ENCODE measurements at regions not wholly inside any gene's neighbourhood (a gene's known extent, or its start where the extent isn't known, plus 50 kb on each side); places are given as distances from the start of the nearest gene placed in this dataset.

DNA sequence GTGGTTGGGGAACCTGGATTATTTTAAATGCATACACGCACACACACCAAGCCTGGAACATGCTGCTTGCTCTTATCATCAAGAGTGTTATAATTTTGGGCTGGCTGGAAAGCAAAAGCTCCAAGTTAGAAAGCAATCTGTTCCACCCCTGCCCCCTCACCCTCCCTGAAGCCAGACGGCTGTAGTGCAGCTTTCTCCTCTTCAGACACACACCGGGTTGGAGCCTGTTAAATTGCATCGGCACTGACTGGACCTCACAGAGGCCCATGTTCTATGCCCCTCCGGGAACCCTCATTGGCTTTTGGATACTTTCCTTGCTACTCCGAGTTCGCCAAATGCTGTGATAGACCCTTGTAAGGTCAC lies 90.6 kb upstream of the KCNJ15 start:
- no peaks in the 10 kb centered on the region for H3K9me2 ChIP-seq (ENCODE audit: low read depth, low read length)
- no peak overlapping the region for H2AFZ ChIP-seq (ENCODE audit: low read length)
- H3K36me3 ChIP-seq (ENCODE audit: insufficient read depth, low read length), result no peaks in the 10 kb centered on the region
- TF ChIP-seq, protein P1, sequence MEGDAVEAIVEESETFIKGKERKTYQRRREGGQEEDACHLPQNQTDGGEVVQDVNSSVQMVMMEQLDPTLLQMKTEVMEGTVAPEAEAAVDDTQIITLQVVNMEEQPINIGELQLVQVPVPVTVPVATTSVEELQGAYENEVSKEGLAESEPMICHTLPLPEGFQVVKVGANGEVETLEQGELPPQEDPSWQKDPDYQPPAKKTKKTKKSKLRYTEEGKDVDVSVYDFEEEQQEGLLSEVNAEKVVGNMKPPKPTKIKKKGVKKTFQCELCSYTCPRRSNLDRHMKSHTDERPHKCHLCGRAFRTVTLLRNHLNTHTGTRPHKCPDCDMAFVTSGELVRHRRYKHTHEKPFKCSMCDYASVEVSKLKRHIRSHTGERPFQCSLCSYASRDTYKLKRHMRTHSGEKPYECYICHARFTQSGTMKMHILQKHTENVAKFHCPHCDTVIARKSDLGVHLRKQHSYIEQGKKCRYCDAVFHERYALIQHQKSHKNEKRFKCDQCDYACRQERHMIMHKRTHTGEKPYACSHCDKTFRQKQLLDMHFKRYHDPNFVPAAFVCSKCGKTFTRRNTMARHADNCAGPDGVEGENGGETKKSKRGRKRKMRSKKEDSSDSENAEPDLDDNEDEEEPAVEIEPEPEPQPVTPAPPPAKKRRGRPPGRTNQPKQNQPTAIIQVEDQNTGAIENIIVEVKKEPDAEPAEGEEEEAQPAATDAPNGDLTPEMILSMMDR (IDR thresholded peaks at IDR 0.05; ENCODE audit: low read length), result no peak
- TF ChIP-seq EZH2 (IDR thresholded peaks at IDR 0.05; ENCODE audit: borderline replicate concordance, low read length), result no peak
- H3K9ac ChIP-seq (ENCODE audit: low read length), result no peak overlapping the region
- H4K20me1 ChIP-seq (ENCODE audit: insufficient read depth, low read length), result no peaks in the 10 kb centered on the region
- H3K4me1 ChIP-seq (ENCODE audit: insufficient read depth, low read length, severe bottlenecking), result no peaks in the 10 kb centered on the region
- no peak overlapping the region for H3K27ac ChIP-seq (ENCODE audit: low read depth, low read length, poor library complexity, severe bottlenecking)
- no peaks in the 10 kb centered on the region for H3F3A ChIP-seq (ENCODE audit: insufficient read depth, low read length)
- H3K27me3 ChIP-seq (ENCODE audit: insufficient read depth, low read length), result no peaks in the 10 kb centered on the region
- no peaks in the 10 kb centered on the region for H3K9me3 ChIP-seq (ENCODE audit: low read length)
- no peak overlapping the region for H3K4me3 ChIP-seq (ENCODE audit: low read depth, low read length, poor library complexity, severe bottlenecking)
- H3K79me2 ChIP-seq (ENCODE audit: insufficient read depth, low read length), result no peaks in the 10 kb centered on the region
- H3K4me2 ChIP-seq (ENCODE audit: low read length), result no peak overlapping the region

DNA sequence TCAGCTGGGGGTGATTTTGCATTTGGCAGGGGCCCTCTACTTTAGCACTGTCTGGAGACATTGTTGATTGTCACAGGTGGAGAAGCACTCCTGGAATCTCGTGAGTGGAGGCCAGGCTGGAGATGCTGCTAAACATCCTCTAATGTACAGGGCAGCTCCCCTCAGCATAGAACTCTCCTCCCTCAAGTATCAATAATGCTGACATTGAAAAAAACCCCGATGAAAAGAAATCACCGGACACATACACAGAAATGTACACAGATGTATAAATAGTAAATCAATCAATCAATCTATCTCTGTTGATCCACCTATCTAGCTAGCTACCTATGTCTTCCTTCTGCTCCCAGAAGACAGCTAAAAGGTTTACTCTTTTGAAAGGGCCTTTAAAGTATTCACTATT lies 89.4 kb upstream of the KCNJ15 start:
- Histone ChIP-seq H3K79me2 (ENCODE audit: insufficient read depth, low read length) (no peaks in the 10 kb centered on the region), H3K9me2 (ENCODE audit: low read depth, low read length) (no peaks in the 10 kb centered on the region), H4K20me1 (ENCODE audit: insufficient read depth, low read length) (no peaks in the 10 kb centered on the region), H2AFZ (ENCODE audit: low read length) (no peak overlapping the region), H3K4me3 (ENCODE audit: low read depth, low read length, poor library complexity, severe bottlenecking) (no peak overlapping the region), H3K27me3 (ENCODE audit: insufficient read depth, low read length) (no peaks in the 10 kb centered on the region), H3K36me3 (ENCODE audit: insufficient read depth, low read length) (no peaks in the 10 kb centered on the region), H3K27ac (ENCODE audit: low read depth, low read length, poor library complexity, severe bottlenecking) (no peak overlapping the region), H3K4me2 (ENCODE audit: low read length) (no peak overlapping the region), H3K9me3 (ENCODE audit: low read length) (no peaks in the 10 kb centered on the region), H3K4me1 (ENCODE audit: insufficient read depth, low read length, severe bottlenecking) (no peaks in the 10 kb centered on the region), H3F3A (ENCODE audit: insufficient read depth, low read length) (no peaks in the 10 kb centered on the region), H3K9ac (ENCODE audit: low read length) (no peak overlapping the region)
- no peak for TF ChIP-seq EZH2 (IDR thresholded peaks at IDR 0.05; ENCODE audit: borderline replicate concordance, low read length)
- TF ChIP-seq, protein P1 (IDR thresholded peaks at IDR 0.05; ENCODE audit: low read length), result no peak

DNA sequence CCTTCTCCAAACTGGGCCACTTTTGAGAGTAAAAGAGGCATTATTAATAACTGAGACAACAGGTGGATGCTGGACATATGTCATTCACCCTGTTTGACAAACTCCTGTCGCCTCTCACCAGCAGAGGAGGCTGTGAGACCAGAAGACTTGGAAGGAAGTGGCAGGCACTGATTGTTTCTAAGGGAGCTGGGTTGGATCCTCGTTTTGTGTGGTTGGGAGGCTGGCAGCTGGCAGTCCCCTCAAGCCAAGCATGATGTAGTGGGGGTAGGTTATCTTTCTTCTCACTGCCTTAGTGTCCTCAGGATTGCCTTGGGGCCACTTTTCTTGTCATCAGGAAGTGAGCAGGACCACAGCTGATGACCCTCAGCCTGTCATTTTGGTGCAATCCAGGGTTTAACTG lies 86.5 kb upstream of the KCNJ15 start:
- TF ChIP-seq EZH2 (IDR thresholded peaks at IDR 0.05; ENCODE audit: borderline replicate concordance, low read length), result no peak
- Histone ChIP-seq H3K27ac (ENCODE audit: low read depth, low read length, poor library complexity, severe bottlenecking) (no peak overlapping the region), H3K36me3 (ENCODE audit: insufficient read depth, low read length) (no peaks in the 10 kb centered on the region), H2AFZ (ENCODE audit: low read length) (no peak overlapping the region), H3K9ac (ENCODE audit: low read length) (no peak overlapping the region), H3K4me1 (ENCODE audit: insufficient read depth, low read length, severe bottlenecking) (no peaks in the 10 kb centered on the region), H3K9me3 (ENCODE audit: low read length) (no peaks in the 10 kb centered on the region), H3K79me2 (ENCODE audit: insufficient read depth, low read length) (no peaks in the 10 kb centered on the region), H3F3A (ENCODE audit: insufficient read depth, low read length) (no peaks in the 10 kb centered on the region), H4K20me1 (ENCODE audit: insufficient read depth, low read length) (no peaks in the 10 kb centered on the region), H3K9me2 (ENCODE audit: low read depth, low read length) (no peaks in the 10 kb centered on the region), H3K4me3 (ENCODE audit: low read depth, low read length, poor library complexity, severe bottlenecking) (no peak overlapping the region), H3K27me3 (ENCODE audit: insufficient read depth, low read length) (no peaks in the 10 kb centered on the region), H3K4me2 (ENCODE audit: low read length) (no peak overlapping the region)

Measured in OCI-LY1 (cell line).